ENCODE measurements at regions not wholly inside any gene's neighbourhood (a gene's known extent, or its start where the extent isn't known, plus 50 kb on each side); places are given as distances from the start of the nearest gene placed in this dataset.

GRCh38 chr7:155373359-155374273 is 75.9 kb downstream of the INSIG1 start:
- TF ChIP-seq POLR2A (IDR thresholded peaks at IDR 0.05; ENCODE audit: low read length) (no peak), GATA1 (IDR thresholded peaks at IDR 0.05; ENCODE audit: low read depth, low read length) (no peak)
- no peak for DNase-seq

DNA sequence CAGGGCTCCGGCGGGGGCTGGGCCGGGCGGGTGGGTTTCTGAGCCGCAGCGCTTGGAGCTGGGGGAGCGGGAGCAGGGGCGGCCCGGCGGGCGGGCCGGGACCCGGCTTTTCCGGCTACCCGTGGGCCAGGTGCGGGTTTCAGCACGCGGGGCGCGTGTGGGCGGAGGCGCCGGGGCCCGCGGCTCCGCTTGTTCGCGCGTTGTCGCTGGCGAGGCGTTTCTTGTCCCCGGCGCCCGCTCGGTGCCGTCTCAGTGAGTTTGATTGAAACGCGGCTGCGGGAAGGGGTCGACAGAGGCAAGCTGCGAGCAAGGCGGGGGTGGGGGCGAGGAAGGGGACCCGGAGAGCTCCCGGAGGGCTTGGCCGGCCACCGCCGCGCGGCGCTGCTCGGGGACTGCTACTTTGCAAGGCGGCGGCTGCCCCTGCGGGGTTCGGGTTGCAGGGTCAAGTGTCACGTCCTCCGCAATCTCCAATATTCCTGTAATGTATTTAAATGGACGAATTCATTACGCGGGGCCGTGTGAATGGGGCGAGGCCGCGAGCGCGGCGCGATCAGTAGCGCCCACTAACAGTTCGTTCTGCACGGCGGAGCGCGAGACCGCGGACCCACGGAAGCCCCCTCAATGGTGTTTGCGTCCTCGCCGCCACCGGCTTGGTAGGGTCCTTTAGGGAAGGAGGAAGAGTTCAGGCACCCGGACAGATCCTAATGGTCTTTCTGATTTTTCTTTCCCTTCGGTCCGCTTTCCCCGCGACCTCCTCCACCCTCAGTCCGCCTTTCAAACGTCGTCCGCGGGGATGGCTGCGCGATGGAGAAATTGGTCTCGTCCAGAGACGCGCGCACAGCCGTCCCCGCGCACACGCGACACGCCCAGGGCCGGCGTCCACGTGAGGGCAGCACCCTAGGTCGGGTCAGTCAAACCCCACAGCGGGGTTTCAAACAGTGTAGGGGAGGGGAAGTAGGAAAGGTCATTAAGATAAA is 76.9 kb downstream of the INSIG1 start:
- DNase-seq, result no peak
- TF ChIP-seq GATA1 (IDR thresholded peaks at IDR 0.05; ENCODE audit: low read depth, low read length) (no peak), POLR2A (IDR thresholded peaks at IDR 0.05; ENCODE audit: low read length) (no peak)

- no peak for TF ChIP-seq GATA1 (IDR thresholded peaks at IDR 0.05; ENCODE audit: low read depth, low read length)
- no peak for TF ChIP-seq POLR2A (IDR thresholded peaks at IDR 0.05; ENCODE audit: low read length)
- no peak for DNase-seq
These were observed 77.9 kb downstream of the INSIG1 start for GRCh38 chr7:155375337-155376277.

GRCh38 chr7:155377071-155377837 is 79.6 kb downstream of the INSIG1 start:
- no peak for TF ChIP-seq POLR2A (IDR thresholded peaks at IDR 0.05; ENCODE audit: low read length)
- no peak for TF ChIP-seq GATA1 (IDR thresholded peaks at IDR 0.05; ENCODE audit: low read depth, low read length)
- no peak for DNase-seq

- no peak for TF ChIP-seq GATA1 (IDR thresholded peaks at IDR 0.05; ENCODE audit: low read depth, low read length)
- TF ChIP-seq POLR2A (IDR thresholded peaks at IDR 0.05; ENCODE audit: low read length), result no peak
- no peak for DNase-seq
These were observed 79.9 kb upstream of the EN2 start for GRCh38 chr7:155377838-155378579.

- DNase-seq, result no peak
- TF ChIP-seq GATA1 (IDR thresholded peaks at IDR 0.05; ENCODE audit: low read depth, low read length), result no peak
- TF ChIP-seq POLR2A (IDR thresholded peaks at IDR 0.05; ENCODE audit: low read length), result no peak
These were observed 79.4 kb upstream of the EN2 start for GRCh38 chr7:155378580-155378934.

- DNase-seq, result no peak
- TF ChIP-seq POLR2A (IDR thresholded peaks at IDR 0.05; ENCODE audit: low read length), result no peak
- TF ChIP-seq GATA1 (IDR thresholded peaks at IDR 0.05; ENCODE audit: low read depth, low read length), result no peak
These were observed 78.7 kb upstream of the EN2 start for GRCh38 chr7:155378959-155379871.

- DNase-seq, result peak; percentile 70 to 76
- TF ChIP-seq GATA1 (IDR thresholded peaks at IDR 0.05; ENCODE audit: low read depth, low read length), result no peak
- no peak for TF ChIP-seq POLR2A (IDR thresholded peaks at IDR 0.05; ENCODE audit: low read length)
These were observed 77.6 kb upstream of the EN2 start for GRCh38 chr7:155380221-155380861.

DNA sequence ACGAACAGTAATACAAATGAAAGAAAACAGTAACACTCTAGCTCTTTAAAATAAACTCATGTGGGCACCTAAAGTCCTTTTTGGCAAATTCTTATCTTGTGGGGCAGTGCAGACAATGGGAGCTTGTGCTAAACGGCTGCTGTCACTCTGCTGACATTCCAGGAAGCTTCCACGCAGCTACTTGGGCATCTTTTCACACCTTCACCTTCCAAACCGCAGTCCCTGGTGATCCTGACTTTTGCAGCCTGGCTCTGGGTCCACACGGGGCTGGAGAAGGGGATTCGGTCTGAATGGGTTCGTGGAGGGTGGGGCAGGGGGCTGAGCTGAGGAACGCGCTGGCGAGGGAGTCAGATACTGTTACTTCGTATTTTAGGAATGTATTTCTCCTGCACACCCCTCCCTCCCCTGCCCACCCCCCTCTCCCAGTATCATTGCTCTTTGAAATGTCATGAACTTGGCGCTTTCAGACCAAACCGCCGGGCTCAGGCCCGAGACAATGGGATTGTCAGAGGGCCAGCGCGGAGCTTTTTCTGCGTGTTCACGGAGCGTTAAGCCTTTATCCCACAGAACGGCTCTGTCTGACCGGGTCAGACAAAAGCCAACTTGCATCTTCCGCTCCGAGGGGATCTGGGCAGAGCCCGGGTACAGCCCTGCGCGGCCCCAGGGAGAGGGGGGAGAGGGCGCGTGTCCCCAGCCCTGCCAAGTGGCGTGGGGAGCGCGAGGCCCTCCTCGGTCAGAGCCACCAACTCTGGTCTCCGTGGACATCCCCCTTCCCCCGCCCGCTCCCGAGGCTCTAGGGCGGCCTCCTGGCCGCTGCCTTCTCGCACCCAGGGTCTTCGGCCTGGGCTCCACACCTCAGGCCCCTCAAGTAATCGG is 76.7 kb upstream of the EN2 start:
- DNase-seq, result no peak
- no peak for TF ChIP-seq GATA1 (IDR thresholded peaks at IDR 0.05; ENCODE audit: low read depth, low read length)
- TF ChIP-seq POLR2A (IDR thresholded peaks at IDR 0.05; ENCODE audit: low read length), result no peak

All from erythroblast (primary cell).